Peyer's patch (tissue), 4 donors: ENCODE measurements at regions not wholly inside any gene's neighbourhood (a gene's known extent, or its start where the extent isn't known, plus 50 kb on each side); places are given as distances from the start of the nearest gene placed in this dataset.

Experiments used
- POLR2A ChIP-seq, 2 donors: fragments of 450-650 bp; IDR thresholded peaks; one replicate each; pipeline ENCODE4 v1.5.1; 2017; ENCODE audit warnings: antibody characterized with exemption in 2 of 2, mild to moderate bottlenecking in 2 of 2, moderate library complexity in 2 of 2
- TF ChIP-seq, protein P1 (sequence below), 6 experiments: fragments of 450-650 bp in 4 of 6; fragments of 200-600 bp in 2 of 6; sonication (generic) in 1 of 6; IDR thresholded peaks; one replicate each; pipeline ENCODE4 v1.5.1; 2017 to 2019; ENCODE audit warnings: antibody characterized with exemption in 6 of 6, mild to moderate bottlenecking in 3 of 6, moderate library complexity in 1 of 6

DNA sequence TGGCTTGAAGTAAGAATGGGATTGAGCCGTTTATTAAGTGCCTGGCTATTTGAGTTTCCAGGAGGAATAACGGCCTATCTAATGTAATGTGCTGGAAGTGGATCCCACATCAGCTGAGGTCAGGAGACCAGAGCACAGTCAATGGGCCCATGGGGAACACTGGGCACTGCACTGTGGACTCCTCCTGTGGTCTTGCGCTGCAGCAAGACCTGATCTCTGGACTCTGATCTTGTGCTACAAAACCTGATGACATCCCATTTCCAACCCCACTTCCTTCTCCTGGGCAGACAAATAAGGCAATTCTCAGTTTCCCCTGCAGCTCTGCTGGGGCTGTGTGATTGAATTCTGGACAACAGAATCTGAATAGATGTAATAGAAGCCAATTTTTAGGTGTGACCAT is 151.7 kb upstream of the ADCY2 start:
- TF ChIP-seq, protein P1, sequence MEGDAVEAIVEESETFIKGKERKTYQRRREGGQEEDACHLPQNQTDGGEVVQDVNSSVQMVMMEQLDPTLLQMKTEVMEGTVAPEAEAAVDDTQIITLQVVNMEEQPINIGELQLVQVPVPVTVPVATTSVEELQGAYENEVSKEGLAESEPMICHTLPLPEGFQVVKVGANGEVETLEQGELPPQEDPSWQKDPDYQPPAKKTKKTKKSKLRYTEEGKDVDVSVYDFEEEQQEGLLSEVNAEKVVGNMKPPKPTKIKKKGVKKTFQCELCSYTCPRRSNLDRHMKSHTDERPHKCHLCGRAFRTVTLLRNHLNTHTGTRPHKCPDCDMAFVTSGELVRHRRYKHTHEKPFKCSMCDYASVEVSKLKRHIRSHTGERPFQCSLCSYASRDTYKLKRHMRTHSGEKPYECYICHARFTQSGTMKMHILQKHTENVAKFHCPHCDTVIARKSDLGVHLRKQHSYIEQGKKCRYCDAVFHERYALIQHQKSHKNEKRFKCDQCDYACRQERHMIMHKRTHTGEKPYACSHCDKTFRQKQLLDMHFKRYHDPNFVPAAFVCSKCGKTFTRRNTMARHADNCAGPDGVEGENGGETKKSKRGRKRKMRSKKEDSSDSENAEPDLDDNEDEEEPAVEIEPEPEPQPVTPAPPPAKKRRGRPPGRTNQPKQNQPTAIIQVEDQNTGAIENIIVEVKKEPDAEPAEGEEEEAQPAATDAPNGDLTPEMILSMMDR (IDR thresholded peaks at IDR 0.05) = no peak
- no peak for TF ChIP-seq POLR2A (IDR thresholded peaks at IDR 0.05)
